ENCODE measurements at regions not wholly inside any gene's neighbourhood (a gene's known extent, or its start where the extent isn't known, plus 50 kb on each side); places are given as distances from the start of the nearest gene placed in this dataset.

DNA sequence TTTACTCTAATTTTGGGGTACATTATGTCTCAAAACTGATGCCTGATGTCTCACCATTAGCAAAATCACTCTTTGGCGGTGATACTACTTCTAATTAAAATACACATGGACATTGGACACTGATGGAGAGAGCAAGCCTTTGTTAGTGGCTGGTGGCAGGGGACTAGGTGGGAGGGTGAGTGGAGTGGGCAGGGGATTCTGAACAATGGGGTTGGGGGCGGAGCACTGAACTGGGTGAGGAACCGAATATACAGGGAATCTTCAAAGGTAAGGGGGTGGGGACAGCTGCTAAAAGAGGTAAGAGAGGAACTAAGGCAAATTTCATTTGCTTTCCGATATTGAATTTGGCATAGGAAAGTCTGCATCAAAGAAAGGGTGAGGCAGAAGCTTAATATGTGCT is 88.8 kb downstream of the CARTPT start:
- no peak overlapping the region for H3K27ac ChIP-seq
- TF ChIP-seq ZFX (IDR thresholded peaks at IDR 0.05) (no peak), CTCF (conservative IDR thresholded peaks at IDR 0.05) (no peak)

GRCh38 chr5:71809446-71809845 is 90.4 kb downstream of the CARTPT start:
- H3K27ac ChIP-seq = no peak overlapping the region
- TF ChIP-seq ZFX (IDR thresholded peaks at IDR 0.05) (no peak), CTCF (conservative IDR thresholded peaks at IDR 0.05) (no peak)

DNA sequence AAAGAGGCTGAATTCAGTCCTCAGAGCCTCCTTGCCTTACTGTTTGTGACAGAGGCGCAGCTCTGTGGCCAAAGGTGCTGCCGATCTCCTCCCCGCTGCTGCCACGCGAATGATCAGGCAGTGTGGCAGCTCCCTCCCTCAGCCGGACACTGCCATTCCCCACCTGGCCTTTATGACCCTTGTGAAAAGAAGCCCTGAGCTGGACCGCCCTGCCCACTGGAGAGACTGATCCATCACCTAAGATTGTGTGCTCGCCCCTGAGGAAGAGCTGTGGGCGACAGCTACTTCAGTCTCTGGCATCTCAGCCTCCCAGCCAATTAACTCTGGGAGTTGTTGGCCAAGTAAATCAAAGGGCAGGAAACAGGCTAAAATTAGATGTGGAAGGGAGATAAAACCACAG is 90.9 kb downstream of the CARTPT start:
- no peak overlapping the region for H3K27ac ChIP-seq
- no peak for TF ChIP-seq ZFX (IDR thresholded peaks at IDR 0.05)
- TF ChIP-seq CTCF (conservative IDR thresholded peaks at IDR 0.05) = no peak

DNA sequence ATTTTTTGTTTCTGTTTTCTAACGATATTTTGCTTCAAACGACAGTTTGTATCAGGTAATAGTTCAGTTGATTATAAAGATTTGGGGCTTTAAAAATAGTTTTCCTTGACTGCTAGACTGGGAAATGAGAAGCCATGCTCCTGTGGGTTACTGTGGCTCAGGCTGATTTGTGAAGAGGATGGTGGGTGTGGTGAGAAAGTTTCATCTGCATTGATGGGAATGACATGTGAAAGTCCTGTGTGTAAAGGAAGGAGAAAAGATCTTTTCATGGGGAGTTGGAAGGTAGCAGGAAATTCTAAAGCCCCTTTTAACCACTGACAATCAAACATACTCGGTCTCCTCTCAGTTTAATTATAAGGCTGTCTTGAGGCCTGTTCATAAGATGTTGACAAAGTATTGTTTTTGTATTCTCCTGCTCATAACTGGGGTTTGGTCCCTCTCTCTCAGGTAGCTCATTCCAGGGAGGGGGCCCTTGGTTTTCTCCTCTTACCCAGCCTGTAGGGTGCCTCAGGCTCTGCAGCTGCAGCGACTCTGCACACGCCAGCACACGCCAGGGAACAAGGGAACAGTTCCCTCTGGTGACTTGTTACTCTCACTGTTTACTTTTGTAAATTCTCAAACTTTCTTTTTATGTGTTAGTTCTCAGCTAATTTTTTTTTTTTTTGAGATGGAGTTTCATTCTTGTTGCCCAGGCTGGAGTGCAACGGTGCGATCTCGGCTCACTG is 91.6 kb downstream of the CARTPT start:
- no peak for TF ChIP-seq CTCF (conservative IDR thresholded peaks at IDR 0.05)
- no peak for TF ChIP-seq ZFX (IDR thresholded peaks at IDR 0.05)
- no peak overlapping the region for H3K27ac ChIP-seq

- H3K27ac ChIP-seq = no peak overlapping the region
- TF ChIP-seq ZFX (IDR thresholded peaks at IDR 0.05) (no peak), CTCF (conservative IDR thresholded peaks at IDR 0.05) (no peak)
Measured at GRCh38 chr5:71811779-71812178, 92.7 kb downstream of the CARTPT start.

- H3K27ac ChIP-seq = no peak overlapping the region
- no peak for TF ChIP-seq CTCF (conservative IDR thresholded peaks at IDR 0.05)
- TF ChIP-seq ZFX (IDR thresholded peaks at IDR 0.05) = no peak
Measured at GRCh38 chr5:71816307-71816706, 97.2 kb downstream of the CARTPT start.

DNA sequence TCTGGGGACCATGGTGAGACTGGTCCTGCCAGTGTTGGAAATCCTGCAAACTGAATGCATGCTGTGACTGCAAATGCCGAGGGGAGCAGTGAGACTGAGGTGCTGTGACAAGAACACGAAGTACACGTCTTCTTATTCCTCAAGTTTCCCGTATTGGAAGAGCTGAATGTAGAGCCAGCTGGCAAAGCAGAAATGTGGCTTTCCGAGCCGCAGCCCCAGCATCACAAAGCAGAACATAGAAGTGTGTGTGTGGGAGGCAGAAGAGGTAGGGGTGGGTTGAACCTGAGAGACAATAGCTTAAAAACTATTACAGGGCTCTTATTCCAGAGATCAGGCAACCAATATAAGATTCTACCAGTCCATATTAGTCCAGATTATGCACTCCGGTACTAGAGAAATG is 98.8 kb downstream of the CARTPT start:
- TF ChIP-seq ZFX (IDR thresholded peaks at IDR 0.05) (no peak), CTCF (conservative IDR thresholded peaks at IDR 0.05) (no peak)
- no peak overlapping the region for H3K27ac ChIP-seq

Data from C4-2B (cell line).